Esophagus squamous epithelium (tissue), 5 donors: ENCODE measurements at regions not wholly inside any gene's neighbourhood (a gene's known extent, or its start where the extent isn't known, plus 50 kb on each side); places are given as distances from the start of the nearest gene placed in this dataset.

Experiments
- DNase-seq: peaks from one replicate; lab custom pipeline; 2025; lab: John Stamatoyannopoulos, UW
- H3K27ac ChIP-seq, 4 donors: fragments of 200-600 bp; sonication (generic); one replicate each; pipeline ENCODE4 v1.5.1; 2016 to 2019; ENCODE audit warnings: mild to moderate bottlenecking in 1 of 4
- H3K27me3 ChIP-seq, 4 donors: fragments of 200-600 bp; sonication (generic); 1 replicate in 3 of 4; 2 replicates in 1 of 4; pipeline versions ENCODE4 v1.5.1 to v1.6.0; 2017 to 2021; ENCODE audit warnings: antibody characterized with exemption in 1 of 4
- H3K36me3 ChIP-seq, 3 donors: fragments of 200-600 bp; sonication (generic); one replicate each; pipeline ENCODE4 v1.5.1; 2016 to 2019
- H3K4me1 ChIP-seq, 3 donors: fragments of 200-600 bp; sonication (generic); one replicate each; pipeline ENCODE4 v1.5.1; 2017 to 2019
- H3K4me3 ChIP-seq, 4 donors: fragments of 200-600 bp; sonication (generic); 1 replicate in 3 of 4; 2 replicates in 1 of 4; pipeline ENCODE4 v1.5.1; 2016 to 2019; ENCODE audit warnings: mild to moderate bottlenecking in 2 of 4, moderate library complexity in 1 of 4
- H3K9me3 ChIP-seq, 3 donors: fragments of 200-600 bp; sonication (generic); one replicate each; pipeline ENCODE4 v1.5.1; 2016 to 2019
- CTCF ChIP-seq, 6 experiments: fragments of 450-650 bp in 4 of 6; fragments of 200-600 bp in 2 of 6; sonication (generic) in 2 of 6; IDR thresholded peaks; one replicate each; pipeline ENCODE4 v1.5.1; 2016 to 2019; ENCODE audit warnings: antibody characterized with exemption in 6 of 6, mild to moderate bottlenecking in 4 of 6, moderate library complexity in 4 of 6
- POLR2A ChIP-seq, 4 donors: fragments of 450-650 bp; IDR thresholded peaks; one replicate each; pipeline ENCODE4 v1.6.1; 2017; ENCODE audit warnings: antibody characterized with exemption in 4 of 4, mild to moderate bottlenecking in 4 of 4, moderate library complexity in 3 of 4
- WGBS, 2 donors: methylation state at CpG; one replicate each; pipeline ENCODE4 v1.1.5; 2018; 5-methylcytosine and 5-hydroxymethylcytosine counted together
- intact Hi-C: fragments of 100-400 bp; cut with DNase I; formaldehyde crosslinking; loops from one replicate; pipeline ENCODE4 v1.15.0; 2022
- donor health status: DM: yes; HTN: yes; CAD: no.

- no peaks in the 10 kb centered on the region for H3K9me3 ChIP-seq
- 58 to 61% methylated on average over 6 to 11 of the region's 11 CpGs for WGBS, 2 donors
- no peak overlapping the region for H3K4me3 ChIP-seq
- H3K27ac ChIP-seq, result no peak overlapping the region
- peaks cover 0 to 4% (median 0%) of the 10 kb centered on the region in 4 donors for H3K27me3 ChIP-seq
- intact Hi-C loops, result no loop called here
- DNase-seq, result no peak
- no peaks in the 10 kb centered on the region for H3K4me1 ChIP-seq
- no peaks in the 10 kb centered on the region for H3K36me3 ChIP-seq
- TF ChIP-seq CTCF (IDR thresholded peaks at IDR 0.05) (no peak), POLR2A (IDR thresholded peaks at IDR 0.05) (no peak)
Measured at GRCh38 chr2:239472235-239472775, 71.5 kb upstream of the HDAC4 start.

- TF ChIP-seq CTCF (IDR thresholded peaks at IDR 0.05) (no peak), POLR2A (IDR thresholded peaks at IDR 0.05) (no peak)
- DNase-seq, result no peak
- H3K4me1 ChIP-seq, result peaks cover 1 to 5% (median 3%) of the 10 kb centered on the region in 3 donors
- H3K27me3 ChIP-seq, result peaks cover 0 to 4% (median 0%) of the 10 kb centered on the region in 4 donors
- intact Hi-C loops, result no loop called here
- H3K9me3 ChIP-seq, result no peaks in the 10 kb centered on the region
- no peak overlapping the region for H3K4me3 ChIP-seq
- H3K36me3 ChIP-seq, result no peaks in the 10 kb centered on the region
- no peak overlapping the region for H3K27ac ChIP-seq
- 70 to 75% methylated on average over 5 to 8 of the region's 9 CpGs for WGBS, 2 donors
Measured at GRCh38 chr2:239471011-239471792, 70.4 kb upstream of the HDAC4 start.

- Histone ChIP-seq H3K4me1 (peaks cover 10 to 14% (median 11%) of the 10 kb centered on the region in 3 donors), H3K4me3 (no peak overlapping the region), H3K36me3 (no peaks in the 10 kb centered on the region), H3K9me3 (no peaks in the 10 kb centered on the region), H3K27ac (no peak overlapping the region), H3K27me3 (peaks cover 0 to 4% (median 0%) of the 10 kb centered on the region in 4 donors)
- WGBS, 2 donors, result 85 to 90% methylated on average over 12 to 14 of the region's 14 CpGs
- no peak for DNase-seq
- intact Hi-C loops, result no loop called here
- TF ChIP-seq CTCF (IDR thresholded peaks at IDR 0.05), result no peak
- TF ChIP-seq POLR2A (IDR thresholded peaks at IDR 0.05), result no peak
Measured at GRCh38 chr2:239470151-239470900, 69.5 kb upstream of the HDAC4 start.

- peaks cover 17 to 24% (median 21%) of the 10 kb centered on the region in 3 donors for H3K4me1 ChIP-seq
- WGBS, 2 donors, result 83 to 86% methylated on average over 4 to 12 of the region's 16 CpGs
- intact Hi-C loops, result no loop called here
- peaks cover 0 to 4% (median 0%) of the 10 kb centered on the region in 4 donors for H3K27me3 ChIP-seq
- no peaks in the 10 kb centered on the region for H3K36me3 ChIP-seq
- no peak overlapping the region for H3K27ac ChIP-seq
- H3K4me3 ChIP-seq, result no peak overlapping the region
- H3K9me3 ChIP-seq, result no peaks in the 10 kb centered on the region
- no peak for TF ChIP-seq POLR2A (IDR thresholded peaks at IDR 0.05)
- no peak for TF ChIP-seq CTCF (IDR thresholded peaks at IDR 0.05)
- no peak for DNase-seq
Measured at GRCh38 chr2:239469106-239469960, 68.5 kb upstream of the HDAC4 start.
